ENCODE measurements at regions not wholly inside any gene's neighbourhood (a gene's known extent, or its start where the extent isn't known, plus 50 kb on each side); places are given as distances from the start of the nearest gene placed in this dataset.

DNA sequence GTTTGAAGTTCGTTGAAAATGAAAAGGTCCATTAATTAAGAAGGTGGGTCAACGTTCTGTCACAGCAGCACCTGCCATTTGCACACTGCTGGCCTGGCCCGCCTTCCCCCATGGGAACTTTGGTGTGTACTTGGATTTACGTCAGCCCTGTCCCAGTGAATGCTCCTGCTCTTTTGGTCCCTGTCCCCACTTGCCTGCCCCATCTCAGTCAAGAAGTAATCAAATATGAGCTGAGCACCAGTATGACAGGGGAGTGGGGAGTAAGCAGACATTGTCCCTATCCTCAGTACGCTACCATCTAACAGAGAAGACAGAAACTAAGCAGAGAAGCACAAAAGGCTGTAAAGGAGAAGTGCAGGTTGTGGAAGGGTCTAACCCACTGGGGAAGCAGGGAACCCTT, 65.1 kb downstream of the SLC4A3 start:
- FAIRE-seq: peak; percentile 46

DNA sequence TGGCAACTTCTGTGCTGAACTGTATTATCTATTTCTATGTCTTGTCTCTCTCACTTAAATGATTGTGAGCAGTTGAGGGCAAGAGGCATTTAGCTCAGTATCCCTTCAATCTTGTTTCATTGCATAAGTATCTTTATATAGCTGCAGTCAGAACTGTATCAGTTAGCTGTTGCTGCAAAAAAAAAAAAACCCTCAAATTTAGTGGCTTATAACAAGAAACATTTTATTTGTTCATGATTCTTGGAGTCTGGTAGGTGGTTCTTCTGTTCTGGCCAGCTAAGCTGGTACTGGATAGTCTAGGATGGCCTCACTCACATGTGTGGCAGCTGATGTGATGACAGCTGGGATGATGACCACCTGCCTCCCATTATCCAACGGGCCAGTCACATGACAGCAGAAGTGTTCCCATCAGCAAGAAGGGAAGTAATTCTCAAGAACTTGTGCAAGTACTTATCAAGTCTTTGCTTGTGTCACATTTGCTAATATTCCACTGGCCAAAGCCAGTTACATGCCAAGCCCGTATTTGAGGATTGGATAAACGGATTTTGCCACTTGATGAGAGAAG, 67.8 kb downstream of the SLC4A3 start:
- FAIRE-seq: no peak
- no peak for DNase-seq (ENCODE audit: low spot score)

More for the DNA sequence above, 65.1 kb downstream of the SLC4A3 start:
- no peak for DNase-seq (ENCODE audit: low spot score)

DNA sequence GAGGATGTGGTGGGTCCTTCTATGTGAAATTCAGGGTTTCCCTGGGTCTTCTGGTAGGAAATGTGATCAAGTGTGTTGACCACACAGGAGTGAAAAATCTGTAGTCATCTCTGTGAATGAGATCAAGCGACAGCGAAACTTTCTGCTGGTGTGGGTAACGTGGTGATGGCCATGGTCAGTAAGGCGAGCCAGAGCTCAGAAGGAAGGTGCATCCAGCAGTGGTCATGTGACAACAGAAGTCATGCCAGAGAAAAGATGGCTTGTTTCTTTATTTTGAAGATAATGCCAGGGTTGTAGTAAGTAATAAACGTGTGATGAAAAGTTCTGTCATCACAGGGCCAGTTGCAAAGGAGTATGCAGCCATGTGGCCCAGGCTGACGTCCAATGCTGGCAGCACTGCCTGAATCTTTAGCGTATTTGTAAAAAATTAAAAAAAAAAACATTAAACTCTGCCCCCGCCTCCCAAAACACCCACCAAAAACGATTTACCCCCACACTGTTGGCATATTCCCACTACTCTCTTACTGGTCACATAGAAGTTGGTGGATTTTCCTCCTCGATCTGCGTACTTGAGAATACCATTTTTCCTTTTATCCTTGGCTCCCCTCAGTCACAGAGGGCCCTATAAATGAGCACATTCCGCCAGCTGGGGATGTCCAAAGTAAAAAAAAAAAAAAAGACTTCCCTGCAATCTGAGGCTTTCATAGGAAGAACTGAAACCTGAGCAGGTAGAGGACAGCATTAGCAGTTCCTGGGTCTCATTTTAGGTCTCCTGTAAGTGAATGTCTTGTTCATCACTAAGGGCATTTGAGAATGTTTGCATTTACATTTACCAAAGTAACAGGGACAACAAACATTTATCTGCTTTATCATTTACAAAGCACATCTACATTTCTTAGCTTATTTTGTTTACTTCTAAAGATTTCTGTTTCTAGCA, 70.6 kb downstream of the SLC4A3 start:
- DNase-seq (ENCODE audit: low spot score) (no peak), FAIRE-seq (no peak)

DNA sequence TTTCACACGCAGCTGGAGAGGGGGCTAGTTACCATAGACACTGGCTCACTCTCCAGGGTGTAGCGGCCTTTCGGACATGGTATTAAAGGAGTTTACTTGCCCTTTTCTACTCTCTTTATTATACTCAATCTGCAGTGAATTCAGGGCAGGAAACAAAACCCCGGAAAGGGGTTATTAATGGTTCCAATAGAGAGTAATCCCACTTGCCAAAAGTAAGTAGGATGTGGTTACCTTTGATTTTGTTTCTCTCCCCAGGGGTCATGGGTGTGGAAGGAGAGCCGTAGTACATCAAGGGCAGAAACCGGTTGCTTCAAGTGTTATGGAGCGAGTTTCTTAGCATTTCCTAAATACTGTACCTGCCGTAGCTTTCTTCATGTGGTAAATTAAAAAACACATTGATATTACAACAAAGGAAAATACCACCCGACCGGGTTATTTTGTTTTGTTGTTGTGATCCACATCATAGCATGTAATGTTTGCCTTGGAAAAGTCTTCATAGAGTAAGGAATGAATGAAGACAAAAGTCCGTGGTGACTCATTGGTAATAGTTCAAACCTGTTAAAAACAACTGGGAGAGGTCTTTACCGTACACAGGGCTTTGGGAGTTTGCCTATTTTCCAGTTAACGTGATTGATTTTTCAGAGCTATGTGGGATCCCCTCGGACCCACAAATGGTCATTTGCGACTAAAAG, 71.5 kb downstream of the SLC4A3 start:
- FAIRE-seq (no peak), DNase-seq (ENCODE audit: low spot score) (no peak)

DNA sequence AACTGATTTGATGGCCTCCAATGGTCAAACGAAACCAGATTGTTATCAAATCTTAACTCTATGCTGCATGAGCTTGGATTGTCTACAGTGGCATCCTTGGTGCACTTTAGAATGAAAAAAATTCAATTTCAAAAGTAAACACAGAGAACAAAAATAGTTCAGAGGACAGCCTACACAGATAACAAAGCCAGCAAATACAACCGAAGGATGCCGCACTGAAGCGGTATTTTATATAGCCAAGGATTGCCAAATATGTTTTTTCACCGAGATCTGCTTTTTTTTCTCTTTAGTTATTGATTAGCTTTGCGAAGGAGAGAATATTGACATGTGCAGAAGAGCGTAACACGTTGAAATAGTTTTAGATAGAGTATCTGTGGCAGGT, 72.0 kb downstream of the SLC4A3 start:
- DNase-seq (ENCODE audit: low spot score): no peak
- no peak for FAIRE-seq

DNA sequence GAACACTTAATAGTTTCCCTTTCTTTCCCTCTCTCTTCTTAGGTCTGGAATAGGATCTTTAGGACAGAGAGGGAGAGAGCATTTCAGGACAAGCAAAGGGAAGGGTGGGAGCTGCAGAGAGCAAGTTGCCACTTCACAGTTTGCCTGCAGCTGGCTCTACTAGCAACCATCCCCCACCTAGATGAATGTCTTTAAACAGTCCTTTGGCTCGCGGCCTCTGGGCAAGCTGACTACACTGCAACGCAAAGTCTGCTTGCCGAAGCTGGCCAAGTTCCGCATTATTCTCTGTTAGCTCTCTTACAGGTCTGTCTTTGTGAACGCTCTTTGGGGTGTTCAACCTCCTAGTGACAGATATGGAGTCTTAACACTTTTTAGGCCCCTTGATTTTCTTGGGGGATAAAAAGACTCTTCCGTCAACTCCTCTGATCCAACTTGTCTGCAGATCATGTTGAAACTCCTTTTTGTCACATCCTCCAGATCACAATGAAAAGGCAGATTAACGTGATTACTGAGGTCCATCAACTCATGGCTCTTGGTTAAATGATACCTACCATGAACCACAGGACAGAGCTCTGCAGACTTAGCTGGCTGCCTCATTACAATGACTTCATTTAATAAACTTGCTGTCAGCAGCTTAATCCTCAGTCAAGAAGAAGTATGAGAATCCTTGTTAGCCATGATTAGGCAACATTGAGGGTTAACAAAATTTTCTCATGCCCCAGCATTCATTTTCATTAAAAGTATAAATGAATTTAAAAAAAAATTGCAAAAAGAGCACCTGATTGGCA, 74.6 kb downstream of the SLC4A3 start:
- DNase-seq (ENCODE audit: low spot score) (no peak), FAIRE-seq (no peak)

DNA sequence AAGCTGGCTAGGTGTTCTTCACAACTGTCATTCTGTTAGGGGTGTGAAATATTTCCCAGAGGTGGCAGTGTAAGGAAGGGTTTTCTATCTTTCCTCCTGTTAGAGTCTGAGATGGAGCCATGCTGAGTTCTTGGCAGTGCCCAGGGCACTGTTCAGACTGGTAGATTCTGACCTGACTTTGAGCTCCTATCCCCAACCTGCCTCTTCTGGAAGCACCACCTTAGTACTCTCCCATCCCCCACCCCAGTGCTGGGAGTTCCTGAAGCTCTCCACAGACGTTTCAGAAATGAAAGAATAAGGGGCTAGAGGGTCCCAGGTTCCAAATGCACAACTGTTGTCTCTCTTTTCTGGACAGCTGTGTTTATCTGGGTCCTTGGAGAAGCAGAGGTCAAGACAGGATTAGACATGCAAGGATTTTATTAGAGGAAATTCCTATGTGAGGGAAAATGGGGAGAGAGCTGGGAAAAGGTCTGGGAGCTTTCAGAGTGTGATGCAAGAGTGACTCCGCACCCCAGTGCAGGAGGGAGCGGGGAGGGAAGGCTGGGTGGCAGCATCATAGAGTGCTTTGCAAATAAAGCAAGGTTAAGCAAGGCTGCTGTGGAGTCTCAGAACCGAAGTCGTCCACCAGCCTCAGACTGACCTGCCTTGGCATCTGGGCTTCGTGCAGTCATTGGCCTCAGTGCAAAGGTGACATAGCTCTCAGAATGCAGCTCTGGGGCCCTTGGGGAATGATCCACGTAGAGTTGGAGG, 75.5 kb downstream of the SLC4A3 start:
- no peak for DNase-seq (ENCODE audit: low spot score)
- no peak for FAIRE-seq

DNA sequence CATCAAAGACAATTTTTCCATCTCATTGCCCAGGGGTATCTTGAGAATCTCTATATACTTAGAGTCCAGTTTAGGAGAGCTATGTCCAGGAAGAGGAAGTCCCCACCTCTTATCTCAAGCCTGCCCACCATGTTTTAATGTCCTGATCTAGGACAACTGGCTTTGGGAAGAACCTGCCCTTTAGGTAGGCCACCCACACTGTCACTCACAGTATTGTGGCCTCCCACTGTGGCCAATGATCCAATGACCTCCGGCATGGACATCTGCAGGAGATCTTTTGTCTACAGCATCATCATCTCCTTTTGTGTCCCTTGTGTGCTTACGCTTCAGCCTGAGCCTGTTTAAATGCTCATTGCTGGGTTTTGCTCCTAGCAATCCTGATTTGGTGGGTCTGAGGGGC, 77.4 kb downstream of the SLC4A3 start:
- FAIRE-seq (no peak), DNase-seq (ENCODE audit: low spot score) (no peak)

DNA sequence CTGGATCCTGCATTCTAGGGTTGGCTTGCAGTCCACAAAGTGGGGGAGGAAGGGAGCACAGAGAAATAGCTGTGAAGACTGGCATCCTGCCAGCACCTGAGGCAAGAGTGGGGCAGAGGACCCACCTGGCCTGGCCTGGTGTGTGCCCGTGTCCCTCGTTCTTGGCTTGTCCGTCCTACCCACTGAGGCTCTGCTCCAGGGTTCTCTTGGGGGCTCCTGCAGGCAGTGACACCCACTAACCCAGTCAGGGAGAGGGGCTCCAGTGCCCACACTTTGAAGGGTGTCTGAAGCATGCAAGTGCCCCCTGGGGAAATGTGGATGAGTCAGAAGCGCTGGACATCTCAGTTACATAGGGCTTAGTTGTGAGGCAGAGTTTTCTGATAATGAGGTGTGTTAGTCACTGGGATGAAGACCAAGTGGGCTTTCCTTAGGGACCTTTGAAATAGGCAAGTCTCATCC, 79.4 kb downstream of the SLC4A3 start:
- DNase-seq (ENCODE audit: low spot score) (no peak), FAIRE-seq (no peak)

DNA sequence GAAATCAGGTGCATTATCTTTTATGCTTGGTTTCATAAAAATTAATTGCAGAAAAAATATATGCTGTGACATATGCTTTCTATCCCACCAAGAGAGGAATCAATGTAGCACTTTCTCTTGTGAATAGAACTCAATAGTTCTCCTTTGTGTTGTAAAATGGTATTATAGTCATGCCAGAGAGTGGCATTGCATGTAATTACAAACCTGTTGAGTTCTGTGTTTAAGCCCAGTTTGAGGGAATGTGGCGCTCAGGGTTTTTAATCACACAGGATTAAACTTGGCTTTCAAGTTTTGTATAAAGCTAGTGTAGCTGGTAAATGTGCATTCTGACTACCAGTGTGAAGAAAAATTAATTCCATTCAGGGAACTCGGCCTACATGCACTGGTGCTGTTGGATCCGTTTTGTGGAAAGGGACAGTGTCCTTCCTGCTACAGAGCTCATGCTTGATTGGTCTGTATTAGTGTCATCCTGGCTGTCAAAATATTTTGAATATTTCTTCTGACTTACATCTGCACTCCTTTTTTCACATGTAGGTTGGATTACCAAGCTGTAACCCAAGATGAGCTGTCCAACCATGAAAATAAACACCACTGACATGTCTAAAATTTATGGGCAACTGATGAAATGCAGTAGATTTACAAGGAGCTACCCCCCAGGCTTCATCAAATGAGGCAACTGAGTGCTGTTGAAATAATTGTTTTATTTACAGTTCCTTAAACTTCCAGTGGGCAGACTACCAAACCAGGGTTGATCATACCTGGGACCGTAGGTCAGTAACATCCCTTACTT, 80.3 kb downstream of the SLC4A3 start:
- FAIRE-seq: no peak
- no peak for DNase-seq (ENCODE audit: low spot score)

DNA sequence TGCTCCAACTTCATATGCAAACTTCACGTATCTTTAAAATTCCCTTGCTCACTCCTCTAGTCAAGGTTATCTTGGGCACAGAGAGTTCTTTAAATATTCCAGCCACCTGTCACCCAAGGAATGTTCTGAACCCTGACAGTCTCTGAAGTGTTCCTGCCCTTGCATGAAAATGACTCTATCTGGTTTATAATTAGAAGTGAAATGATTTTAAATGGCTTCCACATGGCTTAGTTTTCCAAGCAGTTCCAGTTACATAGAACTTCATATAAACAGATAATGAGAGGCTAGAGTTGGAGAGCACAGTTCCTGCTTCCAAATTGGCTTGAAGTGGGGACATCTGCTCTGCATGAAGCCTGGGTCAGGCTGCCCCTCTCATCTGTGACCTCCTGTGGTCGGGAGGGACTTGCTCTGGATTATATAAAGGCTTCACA, 81.9 kb downstream of the SLC4A3 start:
- no peak for DNase-seq (ENCODE audit: low spot score)
- no peak for FAIRE-seq

DNA sequence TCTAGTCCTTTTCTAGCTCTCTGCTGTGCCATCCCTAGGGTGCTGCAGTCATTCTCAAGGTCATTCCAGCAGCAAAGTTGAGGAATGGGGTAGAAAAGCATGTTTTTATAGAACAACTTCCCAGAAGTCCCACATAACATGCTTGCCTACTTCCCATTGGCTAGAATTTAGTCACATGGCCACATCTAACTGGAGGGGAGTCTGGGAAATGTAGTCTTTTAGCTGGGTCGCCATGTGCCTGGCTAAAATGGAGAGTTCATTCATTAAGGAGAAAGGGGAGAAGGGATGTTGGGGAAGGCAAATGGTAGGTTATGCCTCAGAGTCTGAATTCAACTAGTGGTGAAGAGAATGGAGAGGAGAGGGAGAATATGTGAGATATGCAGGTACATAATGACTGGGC, 85.7 kb downstream of the SLC4A3 start:
- no peak for DNase-seq (ENCODE audit: low spot score)
- FAIRE-seq: peak; percentile 37

DNA sequence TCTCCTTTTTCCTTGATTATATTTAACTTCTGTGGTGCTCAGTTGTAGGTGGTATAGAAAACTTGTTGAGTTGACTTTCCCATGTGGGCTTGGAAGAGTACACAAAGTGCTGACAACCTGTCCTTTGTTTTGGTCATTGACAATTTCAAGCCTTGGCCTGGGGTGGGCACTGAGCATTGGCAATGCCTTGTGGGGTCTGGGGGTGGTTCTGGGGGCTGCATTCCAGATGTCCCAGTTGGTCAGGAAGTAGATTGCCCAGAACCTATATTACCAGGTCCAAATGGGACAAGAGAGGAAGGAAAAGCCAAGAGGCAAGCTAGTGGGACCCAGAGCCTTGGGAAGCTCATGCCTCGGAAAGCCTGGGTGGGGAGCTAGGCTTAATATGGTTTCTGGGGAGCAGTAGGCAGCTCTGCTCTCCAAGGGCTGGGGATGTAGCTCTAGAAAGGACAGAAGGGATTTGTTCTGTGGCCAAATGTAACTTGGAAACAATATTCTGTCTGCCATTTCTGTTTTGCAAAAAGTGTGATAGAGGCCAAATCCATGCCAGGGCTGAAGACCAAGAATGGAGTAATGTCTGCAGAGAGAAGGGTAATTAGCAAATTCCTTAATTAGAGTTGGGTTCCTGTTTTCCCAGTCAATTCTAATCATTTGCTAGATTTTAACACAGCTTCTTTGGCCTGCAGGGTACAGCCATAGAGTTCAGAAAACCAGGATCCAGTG, 87.4 kb downstream of the SLC4A3 start:
- no peak for FAIRE-seq
- DNase-seq (ENCODE audit: low spot score): no peak

DNA sequence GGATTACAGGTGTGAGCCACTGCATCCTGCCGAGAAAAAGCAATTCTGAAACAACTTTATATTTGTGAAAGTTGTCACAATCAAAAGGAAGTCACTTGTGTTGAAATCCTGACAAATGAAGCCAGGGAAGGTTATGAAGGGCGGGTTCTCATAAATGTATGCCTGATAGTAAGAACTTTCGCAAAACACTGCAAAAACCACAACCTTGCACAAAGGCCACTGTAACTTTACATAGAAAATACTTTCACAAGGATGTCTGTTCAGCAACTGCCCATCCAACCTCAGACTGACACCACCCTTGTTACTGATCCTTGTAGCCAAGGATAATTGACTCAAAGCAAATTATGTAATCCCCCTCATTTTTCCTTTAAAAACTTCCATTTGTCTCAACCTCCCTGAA, 90.6 kb downstream of the SLC4A3 start:
- FAIRE-seq (no peak), DNase-seq (ENCODE audit: low spot score) (no peak)

DNA sequence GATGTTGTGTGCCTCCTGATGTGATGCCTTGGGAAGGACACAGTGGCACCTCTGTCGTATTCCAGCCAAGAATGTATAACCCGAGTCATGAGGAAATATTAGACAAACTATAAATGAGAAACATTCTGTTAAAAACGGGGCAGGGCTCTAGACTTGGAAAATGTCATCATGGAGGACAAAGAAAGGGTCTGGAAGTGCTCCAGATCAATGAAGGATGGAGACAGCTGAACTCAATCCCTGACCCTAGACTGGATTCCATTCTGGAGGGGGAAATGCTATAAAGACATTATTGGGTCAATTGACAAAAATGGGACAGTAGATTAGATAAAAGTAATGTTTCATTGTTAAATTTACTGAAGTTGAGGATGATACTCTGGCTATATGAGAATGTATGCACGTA, 92.1 kb downstream of the SLC4A3 start:
- DNase-seq (ENCODE audit: low spot score) (no peak), FAIRE-seq (no peak)

DNA sequence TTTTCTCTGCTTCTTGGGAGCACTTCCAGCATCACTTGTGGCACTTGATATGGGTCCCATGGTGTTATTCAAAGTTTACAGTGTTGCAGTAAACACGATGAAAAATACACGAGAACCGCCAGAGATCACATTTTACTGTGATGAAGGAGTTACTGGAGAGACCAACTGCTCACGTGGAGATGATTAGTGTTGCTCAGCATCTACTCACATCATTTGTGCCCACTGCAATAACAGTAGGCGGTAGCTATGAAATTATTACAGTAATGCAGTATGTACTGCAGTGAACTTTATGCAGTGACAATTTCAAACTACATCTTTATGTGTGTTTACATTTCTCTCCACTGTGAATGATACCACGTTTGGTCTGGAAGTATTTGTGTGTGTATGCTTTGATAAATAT, 93.5 kb downstream of the SLC4A3 start:
- FAIRE-seq: no peak
- DNase-seq (ENCODE audit: low spot score): no peak

DNA sequence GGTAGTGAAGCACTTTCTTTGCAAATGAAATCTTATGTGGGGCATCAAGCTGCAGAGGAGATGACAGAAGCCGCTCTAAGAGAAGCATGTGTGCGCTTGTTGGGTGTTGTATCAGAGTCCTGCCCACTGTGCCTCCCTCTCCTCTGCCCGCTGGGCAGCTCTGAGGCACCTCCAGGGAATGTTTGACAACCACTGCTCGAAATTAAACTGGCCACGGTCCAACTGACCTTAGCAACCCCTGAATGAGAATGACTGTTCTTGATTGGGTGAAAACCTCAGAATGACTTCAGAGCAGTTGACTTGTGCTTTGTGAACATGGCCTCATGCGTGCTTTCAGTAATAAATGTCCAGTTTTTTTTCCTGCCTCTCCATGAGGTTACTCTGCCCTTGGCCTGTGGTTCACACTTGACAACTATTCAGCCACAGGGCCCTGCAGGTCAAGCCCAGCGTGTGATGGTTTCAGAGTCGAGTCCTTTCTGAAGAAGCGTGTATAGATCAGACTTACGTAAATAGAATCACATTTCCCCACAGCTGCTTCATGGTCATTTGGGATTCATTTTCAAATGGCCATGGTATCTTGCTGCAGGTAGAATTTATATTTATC, 94.9 kb downstream of the SLC4A3 start:
- DNase-seq (ENCODE audit: low spot score): no peak
- FAIRE-seq: no peak

DNA sequence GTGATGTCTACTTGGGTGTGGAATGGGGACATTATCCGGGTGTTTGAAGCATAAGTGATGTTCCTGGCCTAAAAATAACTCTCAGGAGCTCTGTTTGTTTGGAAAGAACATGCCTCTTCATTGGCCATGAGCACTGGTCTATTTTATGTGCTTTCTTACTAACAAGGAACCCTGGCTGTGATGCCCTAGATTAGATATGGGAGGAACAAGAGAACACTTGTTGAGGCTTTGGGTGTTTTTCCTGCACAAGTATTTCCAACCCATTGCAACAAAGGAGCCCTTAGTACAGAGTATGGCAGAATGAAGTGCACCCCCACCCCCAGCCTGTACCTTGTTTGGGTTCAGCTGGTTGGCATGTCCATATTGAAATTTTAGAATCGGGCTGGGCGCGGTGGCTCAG, 95.9 kb downstream of the SLC4A3 start:
- DNase-seq (ENCODE audit: low spot score): no peak
- no peak for FAIRE-seq

DNA sequence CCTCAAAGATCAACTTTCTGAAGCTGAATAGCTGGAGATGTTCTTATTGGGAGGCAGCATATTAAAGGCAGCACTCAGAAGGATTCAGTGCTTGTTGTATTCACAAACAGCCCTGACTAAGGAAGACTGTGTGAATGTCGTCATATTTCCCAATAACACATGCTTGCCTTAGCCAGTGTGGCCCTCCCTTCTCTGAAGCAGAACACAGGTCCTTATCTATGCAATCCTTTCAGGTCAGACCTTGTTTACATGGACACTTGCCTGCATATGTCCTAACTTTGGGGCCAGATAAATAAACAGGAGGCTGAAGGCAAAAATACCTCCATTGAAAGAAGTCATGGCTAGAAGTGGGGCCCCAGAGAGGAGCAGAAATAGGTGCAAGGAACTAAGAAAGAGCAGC, 97.2 kb downstream of the SLC4A3 start:
- FAIRE-seq (no peak), DNase-seq (ENCODE audit: low spot score) (no peak)
